ENCODE measurements at regions not wholly inside any gene's neighbourhood (a gene's known extent, or its start where the extent isn't known, plus 50 kb on each side); places are given as distances from the start of the nearest gene placed in this dataset.
"Not testable (repeated sequence)": the region's sequence is repeated elsewhere in the genome, so short reads cannot be mapped to it uniquely, and the experiment has no call there.

DNA sequence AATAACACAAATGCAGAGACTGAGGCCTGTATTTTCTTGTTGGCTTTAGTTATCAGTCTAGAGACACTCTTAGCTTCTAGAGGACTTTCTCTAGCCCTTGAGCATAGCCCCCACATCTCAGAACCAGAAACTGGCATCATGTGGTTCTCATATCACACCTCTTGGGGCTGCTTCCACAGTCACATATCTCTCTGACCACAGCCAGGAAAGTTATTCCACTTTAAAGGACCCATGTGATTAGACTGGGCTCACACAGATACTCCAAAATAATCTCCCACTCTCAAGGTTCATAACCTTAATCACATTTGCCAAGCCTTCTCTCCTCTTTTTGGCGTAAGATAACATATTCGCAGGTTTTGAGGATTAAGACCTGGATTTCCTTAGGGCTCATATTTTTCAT, 846.9 kb upstream of the MIR17HG start:
- Histone ChIP-seq H3K9me3 (no peaks in the 10 kb centered on the region), H3K4me3 (no peak overlapping the region), H3K27ac (no peak overlapping the region), H3K27me3 (no peaks in the 10 kb centered on the region), H3K36me3 (no peaks in the 10 kb centered on the region), H3K4me1 (peaks cover 0 to 12% (median 11%) of the 10 kb centered on the region in 3 donors)
- ATAC-seq (no peak), FAIRE-seq (no peak), DNase-seq (no peak)
- TF ChIP-seq, protein P1, sequence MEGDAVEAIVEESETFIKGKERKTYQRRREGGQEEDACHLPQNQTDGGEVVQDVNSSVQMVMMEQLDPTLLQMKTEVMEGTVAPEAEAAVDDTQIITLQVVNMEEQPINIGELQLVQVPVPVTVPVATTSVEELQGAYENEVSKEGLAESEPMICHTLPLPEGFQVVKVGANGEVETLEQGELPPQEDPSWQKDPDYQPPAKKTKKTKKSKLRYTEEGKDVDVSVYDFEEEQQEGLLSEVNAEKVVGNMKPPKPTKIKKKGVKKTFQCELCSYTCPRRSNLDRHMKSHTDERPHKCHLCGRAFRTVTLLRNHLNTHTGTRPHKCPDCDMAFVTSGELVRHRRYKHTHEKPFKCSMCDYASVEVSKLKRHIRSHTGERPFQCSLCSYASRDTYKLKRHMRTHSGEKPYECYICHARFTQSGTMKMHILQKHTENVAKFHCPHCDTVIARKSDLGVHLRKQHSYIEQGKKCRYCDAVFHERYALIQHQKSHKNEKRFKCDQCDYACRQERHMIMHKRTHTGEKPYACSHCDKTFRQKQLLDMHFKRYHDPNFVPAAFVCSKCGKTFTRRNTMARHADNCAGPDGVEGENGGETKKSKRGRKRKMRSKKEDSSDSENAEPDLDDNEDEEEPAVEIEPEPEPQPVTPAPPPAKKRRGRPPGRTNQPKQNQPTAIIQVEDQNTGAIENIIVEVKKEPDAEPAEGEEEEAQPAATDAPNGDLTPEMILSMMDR (IDR thresholded peaks at IDR 0.05): no peak
- 39 to 47% methylated on average over 2 of the region's 2 CpGs for WGBS, 2 donors
- intact Hi-C loops (cut with DNase I): no loop called here

DNA sequence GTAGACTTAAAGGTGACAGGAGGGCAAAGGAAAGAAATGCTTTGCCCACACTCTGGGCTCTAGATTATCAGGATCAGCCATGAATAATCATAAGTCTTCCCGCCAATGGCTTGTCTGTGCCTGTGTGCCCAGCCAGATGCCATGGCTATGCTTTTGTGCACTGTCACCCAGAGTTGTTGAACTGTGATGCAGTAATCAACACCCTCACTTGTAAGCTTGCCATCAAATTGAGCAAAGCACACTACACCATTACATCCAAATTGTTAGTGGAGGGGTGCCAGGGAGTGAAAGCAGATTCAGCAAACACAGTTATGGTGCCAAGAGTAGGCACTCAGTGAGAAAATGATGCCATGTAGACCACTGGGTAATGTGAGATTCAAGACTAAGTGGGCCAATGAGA, 845.3 kb upstream of the MIR17HG start:
- H3K27me3 ChIP-seq: no peaks in the 10 kb centered on the region
- FAIRE-seq (no peak), DNase-seq (no peak), ATAC-seq (peak in 2 of 4 donors; percentile 27 to 62)
- no peaks in the 10 kb centered on the region for H3K9me3 ChIP-seq
- no peak overlapping the region for H3K27ac ChIP-seq
- no peak overlapping the region for H3K4me3 ChIP-seq
- WGBS, 2 donors: 68 to 81% methylated on average over 1 of the region's 1 CpG
- intact Hi-C loops (cut with DNase I): no loop called here
- no peaks in the 10 kb centered on the region for H3K36me3 ChIP-seq
- peaks cover 0 to 12% (median 11%) of the 10 kb centered on the region in 3 donors for H3K4me1 ChIP-seq
- TF ChIP-seq, protein P1 (IDR thresholded peaks at IDR 0.05): no peak

DNA sequence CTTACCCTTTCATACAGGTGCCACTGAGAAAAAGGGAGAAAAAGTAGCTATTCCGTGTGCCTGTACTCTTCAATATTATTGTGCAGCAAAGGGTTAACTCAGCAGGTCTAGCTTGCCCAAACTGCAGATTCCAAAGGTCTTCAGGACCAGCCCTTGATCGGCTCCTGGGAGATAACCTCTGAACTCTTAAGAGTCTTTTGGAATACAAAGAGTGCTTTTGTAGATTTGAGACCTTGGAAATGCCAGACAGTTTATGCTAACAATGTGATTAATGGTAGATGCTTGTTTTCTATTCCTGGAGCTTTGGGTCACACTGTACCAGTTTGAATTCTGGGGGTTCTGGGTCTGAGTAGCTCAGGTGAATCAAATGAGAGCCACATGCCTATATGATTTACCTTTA, 844.7 kb upstream of the MIR17HG start:
- Histone ChIP-seq H3K36me3 (no peaks in the 10 kb centered on the region), H3K4me3 (no peak overlapping the region), H3K27me3 (no peaks in the 10 kb centered on the region), H3K27ac (no peak overlapping the region), H3K9me3 (no peaks in the 10 kb centered on the region), H3K4me1 (peaks cover 0 to 12% (median 11%) of the 10 kb centered on the region in 3 donors)
- TF ChIP-seq, protein P1 (IDR thresholded peaks at IDR 0.05): no peak
- no peak for FAIRE-seq
- no peak for DNase-seq
- peak; percentile 38 to 73 (median 56) for ATAC-seq
- 15 to 19% methylated on average over 2 of the region's 2 CpGs for WGBS, 2 donors
- intact Hi-C loops (cut with DNase I): no loop called here

DNA sequence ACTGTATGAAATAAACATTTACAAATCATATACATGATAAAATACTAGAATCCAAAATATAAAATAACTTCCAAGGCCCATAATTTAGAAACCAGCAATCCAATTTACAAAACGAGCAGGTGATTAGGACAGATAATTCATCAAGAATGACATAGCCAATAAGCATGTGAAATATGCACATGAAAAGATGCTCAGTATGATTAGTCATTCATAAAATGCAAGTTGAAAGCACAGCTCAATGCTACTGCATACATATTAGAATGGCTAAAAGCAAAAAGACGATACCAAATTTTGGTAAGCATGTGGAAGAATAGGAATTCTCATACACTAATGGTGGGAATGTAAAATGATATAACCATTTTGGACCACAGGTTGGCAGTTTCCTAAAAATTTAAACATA, 837.2 kb upstream of the MIR17HG start:
- Histone ChIP-seq H3K4me3 (no peak overlapping the region), H3K36me3 (no peaks in the 10 kb centered on the region), H3K27me3 (no peaks in the 10 kb centered on the region), H3K27ac (no peak overlapping the region), H3K9me3 (no peaks in the 10 kb centered on the region), H3K4me1 (no peaks in the 10 kb centered on the region)
- 86 to 89% methylated on average over 2 of the region's 2 CpGs for WGBS, 2 donors
- ATAC-seq (no peak), DNase-seq (no peak), FAIRE-seq (no peak)
- TF ChIP-seq, protein P1 (IDR thresholded peaks at IDR 0.05): no peak
- intact Hi-C loops (cut with DNase I): no loop called here

DNA sequence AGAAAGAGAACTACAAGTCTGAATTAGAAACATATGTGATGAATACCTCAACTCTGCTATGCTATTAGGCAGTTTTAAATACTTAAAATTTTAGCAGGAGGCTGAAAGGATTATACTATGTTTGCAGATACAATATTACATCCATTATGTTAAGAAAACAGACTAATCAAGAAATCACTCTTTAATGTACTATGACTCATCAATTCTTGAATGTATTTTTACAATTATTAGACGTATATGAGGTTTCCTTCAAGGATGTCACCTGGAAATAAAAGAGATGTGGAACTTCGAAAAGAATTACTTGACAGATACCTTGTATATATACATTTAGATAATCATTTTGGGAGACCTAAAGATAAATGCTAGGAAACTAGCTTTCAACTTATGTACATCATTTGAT, 835.6 kb upstream of the MIR17HG start:
- intact Hi-C loops (cut with DNase I): no loop called here
- FAIRE-seq (no peak), DNase-seq (no peak), ATAC-seq (no peak)
- H3K4me1 ChIP-seq: no peaks in the 10 kb centered on the region
- H3K27me3 ChIP-seq: no peaks in the 10 kb centered on the region
- TF ChIP-seq, protein P1 (IDR thresholded peaks at IDR 0.05): no peak
- H3K36me3 ChIP-seq: no peaks in the 10 kb centered on the region
- no peaks in the 10 kb centered on the region for H3K9me3 ChIP-seq
- H3K27ac ChIP-seq: no peak overlapping the region
- H3K4me3 ChIP-seq: no peak overlapping the region
- 51 to 64% methylated on average over 2 of the region's 2 CpGs for WGBS, 2 donors

DNA sequence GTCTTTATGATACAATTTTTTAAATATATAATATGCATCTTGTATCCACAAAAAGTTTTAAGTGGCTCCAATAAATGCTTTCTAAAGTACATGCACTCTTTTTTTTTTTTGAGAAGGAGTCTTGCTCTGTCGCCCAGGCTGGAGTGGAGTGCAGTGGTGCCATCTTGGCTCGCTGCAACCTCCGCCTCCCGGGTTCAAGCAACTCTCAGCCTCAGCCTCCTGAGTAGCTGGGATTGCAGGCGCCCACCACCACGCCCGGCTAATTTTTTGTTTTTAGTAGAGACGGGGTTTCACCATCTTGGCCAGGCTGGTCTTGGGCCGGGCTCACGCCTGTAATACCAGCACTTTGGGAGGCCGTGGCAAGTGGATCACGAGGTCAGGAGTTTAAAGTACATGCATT, 832.8 kb upstream of the MIR17HG start:
- DNase-seq; H3K4me1 ChIP-seq; H3K9me3 ChIP-seq; H3K27ac ChIP-seq; FAIRE-seq; H3K4me3 ChIP-seq; H3K27me3 ChIP-seq; intact Hi-C loops (cut with DNase I); H3K36me3 ChIP-seq; ATAC-seq: not testable (repeated sequence)
- WGBS, 2 donors: 91 to 92% methylated on average over 12 of the region's 12 CpGs
